ENCODE measurements at regions not wholly inside any gene's neighbourhood (a gene's known extent, or its start where the extent isn't known, plus 50 kb on each side); places are given as distances from the start of the nearest gene placed in this dataset.

DNA sequence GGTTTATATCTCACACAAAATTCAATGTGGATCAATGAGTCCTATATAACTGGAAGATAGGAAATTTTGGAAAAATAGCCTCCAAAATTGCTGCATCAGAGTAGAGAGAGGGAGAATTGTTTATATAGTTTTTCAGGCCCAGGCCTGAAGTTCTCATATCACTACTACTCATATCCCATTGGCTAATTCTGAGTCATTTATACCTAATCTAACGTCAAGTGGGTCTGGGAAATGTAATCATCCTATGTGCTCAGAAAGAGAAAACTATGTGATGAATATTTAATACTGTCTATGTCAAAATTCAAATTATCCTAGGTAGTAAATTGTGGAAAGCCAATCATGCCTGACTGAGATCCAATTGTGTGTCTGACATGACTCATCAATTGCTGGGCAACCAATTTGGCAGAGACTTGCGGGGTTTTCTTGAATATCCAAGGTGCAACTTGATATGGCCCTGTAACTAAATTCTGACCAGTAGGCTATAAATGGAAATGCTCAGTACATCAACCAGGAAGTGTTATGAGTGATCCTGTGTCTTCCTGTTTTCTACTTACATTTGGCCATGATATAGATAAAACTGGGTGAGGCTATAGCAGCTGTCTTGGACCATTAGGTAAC lies 744.4 kb downstream of the KCNJ3 start:
- no peak for TF ChIP-seq CTCF (IDR thresholded peaks at IDR 0.05; ENCODE audit: unreplicated experiment)
- Mint-ChIP-seq H3K27ac (ENCODE audit: low read depth, unreplicated experiment) (no peak overlapping the region), H3K27me3 (ENCODE audit: insufficient read depth, unreplicated experiment) (no peaks in the 10 kb centered on the region), H3K4me3 (ENCODE audit: unreplicated experiment) (no peak overlapping the region), H3K4me1 (ENCODE audit: insufficient read depth, unreplicated experiment) (no peaks in the 10 kb centered on the region), H3K9me3 (ENCODE audit: unreplicated experiment) (no peaks in the 10 kb centered on the region), H3K36me3 (ENCODE audit: insufficient read depth, unreplicated experiment) (no peaks in the 10 kb centered on the region)
- ChIA-PET CTCF (no interaction called here), POLR2A (interaction anchor here (0.5 kb wide), 1 partner anchor 900 kb away, joined by 3 read pairs; no protein-coding TSS in a partner anchor)
- intact Hi-C loops (cut with micrococcal nuclease) = no loop called here
- no TSS peak for BruUV-seq (replicated peaks)
- DNase-seq (ENCODE audit: unreplicated experiment) = peak; percentile 82

DNA sequence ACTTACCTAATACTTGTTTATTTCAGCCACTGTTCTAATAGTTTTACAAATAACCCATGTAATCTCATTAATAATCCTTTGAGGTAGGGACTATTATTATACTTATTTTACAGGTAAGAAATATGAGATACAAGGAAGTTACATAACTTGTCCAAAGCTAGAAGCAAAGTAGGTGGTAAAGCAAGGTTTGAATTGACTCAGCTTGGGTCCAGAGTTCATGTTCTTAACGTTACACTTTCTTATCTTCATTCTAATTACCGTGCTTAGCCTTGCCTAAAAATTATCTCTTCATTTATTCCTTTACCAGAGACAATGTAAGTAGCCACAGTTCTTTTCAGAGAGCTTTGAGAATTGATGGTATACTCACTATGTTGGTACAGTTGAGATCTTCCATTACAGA lies 743.6 kb downstream of the KCNJ3 start:
- Mint-ChIP-seq H3K36me3 (ENCODE audit: insufficient read depth, unreplicated experiment) (no peaks in the 10 kb centered on the region), H3K27ac (ENCODE audit: low read depth, unreplicated experiment) (no peak overlapping the region), H3K27me3 (ENCODE audit: insufficient read depth, unreplicated experiment) (no peaks in the 10 kb centered on the region), H3K4me3 (ENCODE audit: unreplicated experiment) (no peak overlapping the region), H3K4me1 (ENCODE audit: insufficient read depth, unreplicated experiment) (no peaks in the 10 kb centered on the region), H3K9me3 (ENCODE audit: unreplicated experiment) (no peaks in the 10 kb centered on the region)
- intact Hi-C loops (cut with micrococcal nuclease) = no loop called here
- ChIA-PET POLR2A (no interaction called here), CTCF (no interaction called here)
- no TSS peak for BruUV-seq (replicated peaks)
- no peak for TF ChIP-seq CTCF (IDR thresholded peaks at IDR 0.05; ENCODE audit: unreplicated experiment)
- no peak for DNase-seq (ENCODE audit: unreplicated experiment)

- no peak overlapping the region for H3K27ac Mint-ChIP-seq (ENCODE audit: low read depth, unreplicated experiment)
- TF ChIP-seq CTCF (IDR thresholded peaks at IDR 0.05; ENCODE audit: unreplicated experiment) = no peak
- H3K9me3 Mint-ChIP-seq (ENCODE audit: unreplicated experiment) = peaks cover 7% of the 10 kb centered on the region
- no peaks in the 10 kb centered on the region for H3K4me1 Mint-ChIP-seq (ENCODE audit: insufficient read depth, unreplicated experiment)
- ChIA-PET POLR2A (no interaction called here), CTCF (no interaction called here)
- intact Hi-C loops (cut with micrococcal nuclease) = no loop called here
- H3K36me3 Mint-ChIP-seq (ENCODE audit: insufficient read depth, unreplicated experiment) = no peaks in the 10 kb centered on the region
- H3K27me3 Mint-ChIP-seq (ENCODE audit: insufficient read depth, unreplicated experiment) = no peaks in the 10 kb centered on the region
- no TSS peak for BruUV-seq (replicated peaks)
- no peak overlapping the region for H3K4me3 Mint-ChIP-seq (ENCODE audit: unreplicated experiment)
- DNase-seq (ENCODE audit: unreplicated experiment) = no peak
Measured at GRCh38 chr2:155431004-155431507, 732.6 kb downstream of the KCNJ3 start.

DNA sequence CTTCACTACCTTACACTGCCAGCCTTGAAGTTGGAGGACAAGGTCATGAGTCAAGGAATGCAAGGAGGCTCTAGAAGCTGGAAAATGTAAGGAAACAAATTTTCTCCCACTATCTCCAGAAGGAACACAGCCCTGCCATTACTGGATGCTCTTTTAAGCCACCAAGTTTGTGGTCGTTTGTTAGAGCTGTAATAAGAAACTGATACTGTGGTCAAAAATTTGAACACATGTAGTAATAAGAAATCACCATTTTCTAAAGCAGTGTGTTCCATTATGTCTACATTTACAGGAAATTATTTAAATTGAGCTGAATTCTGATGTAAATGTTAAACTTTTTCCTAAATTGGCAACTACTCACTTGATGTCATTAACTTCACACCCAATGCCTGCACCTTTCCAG lies 729.0 kb downstream of the KCNJ3 start:
- H3K4me3 Mint-ChIP-seq (ENCODE audit: unreplicated experiment) = no peak overlapping the region
- CTCF ChIA-PET = no interaction called here
- DNase-seq (ENCODE audit: unreplicated experiment) = no peak
- no peak for TF ChIP-seq CTCF (IDR thresholded peaks at IDR 0.05; ENCODE audit: unreplicated experiment)
- no peak overlapping the region for H3K27ac Mint-ChIP-seq (ENCODE audit: low read depth, unreplicated experiment)
- peaks cover 3% of the 10 kb centered on the region for H3K9me3 Mint-ChIP-seq (ENCODE audit: unreplicated experiment)
- intact Hi-C loops (cut with micrococcal nuclease) = no loop called here
- H3K27me3 Mint-ChIP-seq (ENCODE audit: insufficient read depth, unreplicated experiment) = no peaks in the 10 kb centered on the region
- H3K36me3 Mint-ChIP-seq (ENCODE audit: insufficient read depth, unreplicated experiment) = no peaks in the 10 kb centered on the region
- H3K4me1 Mint-ChIP-seq (ENCODE audit: insufficient read depth, unreplicated experiment) = no peaks in the 10 kb centered on the region
- POLR2A ChIA-PET = no interaction called here
- no TSS peak for BruUV-seq (replicated peaks)

All from MCF 10A (cell line).